Peyer's patch (tissue), 4 donors: ENCODE measurements at regions not wholly inside any gene's neighbourhood (a gene's known extent, or its start where the extent isn't known, plus 50 kb on each side); places are given as distances from the start of the nearest gene placed in this dataset.

ENCODE experiments used
- CTCF ChIP-seq, 6 experiments: fragments of 450-650 bp in 4 of 6; fragments of 200-600 bp in 2 of 6; sonication (generic) in 1 of 6; IDR thresholded peaks; one replicate each; pipeline ENCODE4 v1.5.1; 2017 to 2019; ENCODE audit warnings: antibody characterized with exemption in 6 of 6, mild to moderate bottlenecking in 3 of 6, moderate library complexity in 1 of 6
- POLR2A ChIP-seq, 2 donors: fragments of 450-650 bp; IDR thresholded peaks; one replicate each; pipeline ENCODE4 v1.5.1; 2017; ENCODE audit warnings: antibody characterized with exemption in 2 of 2, mild to moderate bottlenecking in 2 of 2, moderate library complexity in 2 of 2

GRCh38 chr7:148480479-148481146 lies 110.0 kb upstream of the C7orf33 start:
- TF ChIP-seq CTCF (IDR thresholded peaks at IDR 0.05) (no peak), POLR2A (IDR thresholded peaks at IDR 0.05) (no peak)
